Neural cell (in vitro differentiated cells): ENCODE measurements at regions not wholly inside any gene's neighbourhood (a gene's known extent, or its start where the extent isn't known, plus 50 kb on each side); places are given as distances from the start of the nearest gene placed in this dataset.

Source experiments
- CTCF ChIP-seq: fragments of 450-650 bp; IDR thresholded peaks from 2 replicates; pipeline ENCODE4 v1.5.1; 2014; ENCODE audit warnings: antibody characterized with exemption, mild to moderate bottlenecking, moderate library complexity; ENCODE audit not compliant: poor library complexity, severe bottlenecking
- EP300 ChIP-seq: fragments of 450-650 bp; conservative IDR thresholded peaks from 2 replicates; pipeline ENCODE4 v1.6.1; 2014; ENCODE audit warnings: antibody characterized with exemption, mild to moderate bottlenecking, moderate library complexity; ENCODE audit not compliant: poor library complexity, severe bottlenecking
- EZH2 ChIP-seq: fragments of 200-600, 300-800 bp; shearing (Covaris generic), sonication (generic); IDR thresholded peaks from 2 replicates; pipeline ENCODE4 v1.6.1; 2014; ENCODE audit warnings: antibody characterized with exemption, low read length, borderline replicate concordance, mild to moderate bottlenecking; ENCODE audit not compliant: insufficient read depth, poor library complexity, severe bottlenecking
- RAD21 ChIP-seq: fragments of 450-650 bp; conservative IDR thresholded peaks from 2 replicates; pipeline ENCODE4 v1.6.1; 2014; ENCODE audit warnings: antibody characterized with exemption, mild to moderate bottlenecking, moderate library complexity
- TF ChIP-seq, protein P1 (sequence below): IDR thresholded peaks from 2 replicates; pipeline ENCODE4 v1.6.1; 2012; ENCODE audit warnings: borderline replicate concordance

DNA sequence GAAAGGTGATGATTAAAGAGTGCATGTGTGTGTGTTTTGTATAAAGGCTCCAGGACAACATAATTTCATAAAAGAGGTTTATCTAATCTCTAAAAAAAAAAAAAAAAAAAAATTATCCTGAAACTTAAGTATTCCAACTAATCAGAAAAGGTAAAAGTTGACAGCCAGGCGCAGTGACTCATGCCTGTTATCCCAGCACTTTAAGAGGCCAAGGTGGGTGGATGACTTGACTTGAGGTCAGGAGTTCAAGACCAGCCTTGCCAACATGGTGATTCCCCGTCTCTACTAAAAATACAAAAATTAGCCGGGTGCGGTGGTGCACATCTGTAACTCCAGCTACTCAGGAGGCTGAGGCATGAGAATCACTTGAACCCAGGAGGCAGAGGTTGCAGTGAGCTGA is 632.7 kb upstream of the CHORDC1 start:
- TF ChIP-seq EZH2 (no peak), RAD21 (no peak), EP300 (no peak), CTCF (no peak)
- TF ChIP-seq, protein P1, sequence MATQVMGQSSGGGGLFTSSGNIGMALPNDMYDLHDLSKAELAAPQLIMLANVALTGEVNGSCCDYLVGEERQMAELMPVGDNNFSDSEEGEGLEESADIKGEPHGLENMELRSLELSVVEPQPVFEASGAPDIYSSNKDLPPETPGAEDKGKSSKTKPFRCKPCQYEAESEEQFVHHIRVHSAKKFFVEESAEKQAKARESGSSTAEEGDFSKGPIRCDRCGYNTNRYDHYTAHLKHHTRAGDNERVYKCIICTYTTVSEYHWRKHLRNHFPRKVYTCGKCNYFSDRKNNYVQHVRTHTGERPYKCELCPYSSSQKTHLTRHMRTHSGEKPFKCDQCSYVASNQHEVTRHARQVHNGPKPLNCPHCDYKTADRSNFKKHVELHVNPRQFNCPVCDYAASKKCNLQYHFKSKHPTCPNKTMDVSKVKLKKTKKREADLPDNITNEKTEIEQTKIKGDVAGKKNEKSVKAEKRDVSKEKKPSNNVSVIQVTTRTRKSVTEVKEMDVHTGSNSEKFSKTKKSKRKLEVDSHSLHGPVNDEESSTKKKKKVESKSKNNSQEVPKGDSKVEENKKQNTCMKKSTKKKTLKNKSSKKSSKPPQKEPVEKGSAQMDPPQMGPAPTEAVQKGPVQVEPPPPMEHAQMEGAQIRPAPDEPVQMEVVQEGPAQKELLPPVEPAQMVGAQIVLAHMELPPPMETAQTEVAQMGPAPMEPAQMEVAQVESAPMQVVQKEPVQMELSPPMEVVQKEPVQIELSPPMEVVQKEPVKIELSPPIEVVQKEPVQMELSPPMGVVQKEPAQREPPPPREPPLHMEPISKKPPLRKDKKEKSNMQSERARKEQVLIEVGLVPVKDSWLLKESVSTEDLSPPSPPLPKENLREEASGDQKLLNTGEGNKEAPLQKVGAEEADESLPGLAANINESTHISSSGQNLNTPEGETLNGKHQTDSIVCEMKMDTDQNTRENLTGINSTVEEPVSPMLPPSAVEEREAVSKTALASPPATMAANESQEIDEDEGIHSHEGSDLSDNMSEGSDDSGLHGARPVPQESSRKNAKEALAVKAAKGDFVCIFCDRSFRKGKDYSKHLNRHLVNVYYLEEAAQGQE, result no peak
